Neural cell (in vitro differentiated cells): ENCODE measurements at regions not wholly inside any gene's neighbourhood (a gene's known extent, or its start where the extent isn't known, plus 50 kb on each side); places are given as distances from the start of the nearest gene placed in this dataset.

Experiments
- H2AFZ ChIP-seq: fragments of 200-600, 300-800 bp; sonication (generic), shearing (Covaris generic); 2 replicates; pipeline ENCODE4 v1.6.0; 2014; ENCODE audit warnings: low read depth, mild to moderate bottlenecking, antibody characterized with exemption, low read length, moderate library complexity
- H3F3A ChIP-seq: fragments of 200-600 bp; shearing (Covaris generic); 2 replicates; pipeline ENCODE4 v1.6.1; 2016; ENCODE audit warnings: mild to moderate bottlenecking, moderate library complexity, mixed read lengths, antibody characterized with exemption, low read length; ENCODE audit not compliant: insufficient read depth, poor library complexity, severe bottlenecking
- H3K27ac ChIP-seq: fragments of 200-600, 300-800 bp; sonication (generic), shearing (Covaris generic); 2 replicates; pipeline ENCODE4 v1.5.1; 2014; ENCODE audit warnings: mild to moderate bottlenecking, low read length, moderate library complexity
- H3K27me3 ChIP-seq: fragments of 300-800, 200-600 bp; sonication (generic), shearing (Covaris generic); 2 replicates; pipeline ENCODE4 v1.6.0; 2014; ENCODE audit warnings: mild to moderate bottlenecking, low read depth, low read length, moderate library complexity; ENCODE audit not compliant: insufficient read depth
- H3K36me3 ChIP-seq: fragments of 300-800, 200-600 bp; sonication (generic), shearing (Covaris generic); 2 replicates; pipeline ENCODE4 v1.5.1; 2014; ENCODE audit warnings: mild to moderate bottlenecking, antibody characterized with exemption, low read length, moderate library complexity; ENCODE audit not compliant: insufficient read depth
- H3K4me2 ChIP-seq: fragments of 300-800, 200-600 bp; sonication (generic), shearing (Covaris generic); 2 replicates; pipeline ENCODE4 v1.6.0; 2014; ENCODE audit warnings: mild to moderate bottlenecking, low read length
- H3K4me3 ChIP-seq: fragments of 300-800, 200-600 bp; sonication (generic), shearing (Covaris generic); 2 replicates; pipeline ENCODE4 v1.5.1; 2014; ENCODE audit warnings: mild to moderate bottlenecking, low read length, moderate library complexity
- H3K79me2 ChIP-seq: fragments of 200-600 bp; shearing (Covaris generic); replicated peaks from 2 replicates; pipeline ENCODE4 v1.6.0; 2014; ENCODE audit warnings: mild to moderate bottlenecking, low read length, moderate library complexity; ENCODE audit not compliant: insufficient read depth
- H3K9ac ChIP-seq: fragments of 300-800, 200-600 bp; sonication (generic), shearing (Covaris generic); 2 replicates; pipeline ENCODE4 v1.6.1; 2016; ENCODE audit warnings: mild to moderate bottlenecking, low read length, mixed read lengths
- H3K9me2 ChIP-seq: fragments of 200-600 bp; shearing (Covaris generic); 2 replicates; pipeline ENCODE4 v1.6.1; 2016; ENCODE audit warnings: mild to moderate bottlenecking, low read length, mixed read lengths; ENCODE audit not compliant: insufficient read depth
- H3K9me3 ChIP-seq: fragments of 200-600, 300-800 bp; sonication (generic), shearing (Covaris generic); 2 replicates; pipeline ENCODE4 v1.6.1; 2016; ENCODE audit warnings: mild to moderate bottlenecking, mixed run types, low read length, moderate library complexity, mixed read lengths
- H4K20me1 ChIP-seq: fragments of 200-600 bp; shearing (Covaris generic); 2 replicates; pipeline ENCODE4 v1.6.1; 2016; ENCODE audit warnings: mild to moderate bottlenecking, mixed run types; ENCODE audit not compliant: insufficient read depth
- EP300 ChIP-seq: fragments of 450-650 bp; conservative IDR thresholded peaks from 2 replicates; pipeline ENCODE4 v1.6.1; 2014; ENCODE audit warnings: antibody characterized with exemption, mild to moderate bottlenecking, moderate library complexity; ENCODE audit not compliant: poor library complexity, severe bottlenecking
- EZH2 ChIP-seq: fragments of 200-600, 300-800 bp; shearing (Covaris generic), sonication (generic); IDR thresholded peaks from 2 replicates; pipeline ENCODE4 v1.6.1; 2014; ENCODE audit warnings: antibody characterized with exemption, low read length, borderline replicate concordance, mild to moderate bottlenecking; ENCODE audit not compliant: insufficient read depth, poor library complexity, severe bottlenecking
- MXI1 ChIP-seq: fragments of 450-650 bp; conservative IDR thresholded peaks from 2 replicates; pipeline ENCODE4 v1.6.1; 2014; ENCODE audit warnings: antibody characterized with exemption, mild to moderate bottlenecking; ENCODE audit not compliant: poor library complexity, severe bottlenecking
- POLR2AphosphoS5 ChIP-seq: IDR thresholded peaks from 2 replicates; pipeline ENCODE4 v1.6.1; 2012
- RAD21 ChIP-seq: fragments of 450-650 bp; conservative IDR thresholded peaks from 2 replicates; pipeline ENCODE4 v1.6.1; 2014; ENCODE audit warnings: antibody characterized with exemption, mild to moderate bottlenecking, moderate library complexity
- REST ChIP-seq: IDR thresholded peaks from 2 replicates; pipeline ENCODE4 v1.6.1; 2012; ENCODE audit warnings: borderline replicate concordance
- SMC3 ChIP-seq: fragments of 450-650 bp; conservative IDR thresholded peaks from 2 replicates; pipeline ENCODE4 v1.6.1; 2014; ENCODE audit warnings: antibody characterized with exemption, mild to moderate bottlenecking, moderate library complexity; ENCODE audit not compliant: poor library complexity
- TAF1 ChIP-seq: IDR thresholded peaks from 2 replicates; pipeline ENCODE4 v1.6.1; 2012; ENCODE audit warnings: low read depth
- TF ChIP-seq, protein P1 (sequence below): fragments of 450-650 bp; IDR thresholded peaks from 2 replicates; pipeline ENCODE4 v1.5.1; 2014; ENCODE audit warnings: antibody characterized with exemption, mild to moderate bottlenecking, moderate library complexity; ENCODE audit not compliant: poor library complexity, severe bottlenecking

- H4K20me1 ChIP-seq = no peaks in the 10 kb centered on the region
- H3K79me2 ChIP-seq = no peaks in the 10 kb centered on the region
- H3F3A ChIP-seq = no peaks in the 10 kb centered on the region
- no peaks in the 10 kb centered on the region for H3K9me3 ChIP-seq
- H3K4me2 ChIP-seq = no peak overlapping the region
- H3K4me3 ChIP-seq = no peak overlapping the region
- H2AFZ ChIP-seq = no peak overlapping the region
- no peaks in the 10 kb centered on the region for H3K27me3 ChIP-seq
- H3K36me3 ChIP-seq = no peaks in the 10 kb centered on the region
- H3K9ac ChIP-seq = no peak overlapping the region
- no peaks in the 10 kb centered on the region for H3K9me2 ChIP-seq
- no peak for TF ChIP-seq SMC3
- TF ChIP-seq REST = no peak
- TF ChIP-seq TAF1 = no peak
- TF ChIP-seq EP300 = no peak
- no peak for TF ChIP-seq MXI1
- no peak for TF ChIP-seq RAD21
- TF ChIP-seq EZH2 = no peak
- TF ChIP-seq POLR2AphosphoS5 = no peak
- H3K27ac ChIP-seq = no peak overlapping the region
Observed at GRCh38 chr2:222050981-222051380, 247.8 kb downstream of the PAX3 start.

DNA sequence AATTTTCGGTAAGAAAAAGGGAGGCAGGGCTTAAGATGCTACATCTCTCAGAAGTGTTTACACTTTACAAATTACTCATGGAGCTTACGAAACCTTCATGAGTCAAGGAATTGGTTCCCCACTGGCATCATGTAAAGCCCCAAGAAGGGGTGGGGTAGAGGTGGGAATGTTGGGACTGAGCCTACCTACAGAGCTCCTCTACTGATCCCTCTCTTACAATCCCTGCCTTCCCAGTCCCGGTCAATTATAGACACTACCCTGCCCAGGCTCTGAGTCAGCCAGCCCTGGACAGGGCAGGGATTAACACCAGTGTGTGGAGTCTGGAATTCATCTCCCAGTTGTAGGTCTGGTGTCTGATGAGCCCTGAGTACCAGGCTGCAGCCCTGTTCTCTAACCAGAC lies 248.9 kb downstream of the PAX3 start:
- no peak overlapping the region for H3K9ac ChIP-seq
- no peak overlapping the region for H2AFZ ChIP-seq
- H3K9me3 ChIP-seq = no peaks in the 10 kb centered on the region
- H4K20me1 ChIP-seq = no peaks in the 10 kb centered on the region
- no peak overlapping the region for H3K4me3 ChIP-seq
- H3K79me2 ChIP-seq = no peaks in the 10 kb centered on the region
- H3K36me3 ChIP-seq = no peaks in the 10 kb centered on the region
- no peak overlapping the region for H3K27ac ChIP-seq
- no peaks in the 10 kb centered on the region for H3K27me3 ChIP-seq
- TF ChIP-seq RAD21 (no peak), SMC3 (no peak), EP300 (no peak), MXI1 (no peak), REST (no peak), EZH2 (no peak), TAF1 (no peak), POLR2AphosphoS5 (no peak)
- TF ChIP-seq, protein P1, sequence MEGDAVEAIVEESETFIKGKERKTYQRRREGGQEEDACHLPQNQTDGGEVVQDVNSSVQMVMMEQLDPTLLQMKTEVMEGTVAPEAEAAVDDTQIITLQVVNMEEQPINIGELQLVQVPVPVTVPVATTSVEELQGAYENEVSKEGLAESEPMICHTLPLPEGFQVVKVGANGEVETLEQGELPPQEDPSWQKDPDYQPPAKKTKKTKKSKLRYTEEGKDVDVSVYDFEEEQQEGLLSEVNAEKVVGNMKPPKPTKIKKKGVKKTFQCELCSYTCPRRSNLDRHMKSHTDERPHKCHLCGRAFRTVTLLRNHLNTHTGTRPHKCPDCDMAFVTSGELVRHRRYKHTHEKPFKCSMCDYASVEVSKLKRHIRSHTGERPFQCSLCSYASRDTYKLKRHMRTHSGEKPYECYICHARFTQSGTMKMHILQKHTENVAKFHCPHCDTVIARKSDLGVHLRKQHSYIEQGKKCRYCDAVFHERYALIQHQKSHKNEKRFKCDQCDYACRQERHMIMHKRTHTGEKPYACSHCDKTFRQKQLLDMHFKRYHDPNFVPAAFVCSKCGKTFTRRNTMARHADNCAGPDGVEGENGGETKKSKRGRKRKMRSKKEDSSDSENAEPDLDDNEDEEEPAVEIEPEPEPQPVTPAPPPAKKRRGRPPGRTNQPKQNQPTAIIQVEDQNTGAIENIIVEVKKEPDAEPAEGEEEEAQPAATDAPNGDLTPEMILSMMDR = no peak
- H3F3A ChIP-seq = no peaks in the 10 kb centered on the region
- H3K4me2 ChIP-seq = no peak overlapping the region
- H3K9me2 ChIP-seq = no peaks in the 10 kb centered on the region
